ENCODE measurements at regions not wholly inside any gene's neighbourhood (a gene's known extent, or its start where the extent isn't known, plus 50 kb on each side); places are given as distances from the start of the nearest gene placed in this dataset.
"Not testable (repeated sequence)": the region's sequence is repeated elsewhere in the genome, so short reads cannot be mapped to it uniquely, and the experiment has no call there.

- DNase-seq, result no peak
Measured at GRCh38 chr12:94916663-94917062, 86.8 kb downstream of the NDUFA12 start.

GRCh38 chr12:94909663-94910062, 93.8 kb downstream of the NDUFA12 start:
- peak; percentile 36 for DNase-seq

GRCh38 chr12:94905749-94906148, 97.7 kb downstream of the NDUFA12 start:
- DNase-seq, result not testable (repeated sequence)

GRCh38 chr12:94900496-94900895, 103.0 kb downstream of the NDUFA12 start:
- DNase-seq, result no peak

GRCh38 chr12:94898388-94898787, 105.1 kb downstream of the NDUFA12 start:
- no peak for DNase-seq

- no peak for DNase-seq
Measured at GRCh38 chr12:94892544-94893267, 110.8 kb downstream of the NDUFA12 start.

GRCh38 chr12:94889445-94890210, 113.9 kb downstream of the NDUFA12 start:
- no peak for DNase-seq

- DNase-seq, result no peak
Measured at GRCh38 chr12:94879542-94879941, 124.0 kb downstream of the NDUFA12 start.

- DNase-seq, result no peak
Measured at GRCh38 chr12:94875525-94875924, 128.0 kb downstream of the NDUFA12 start.

- DNase-seq, result no peak
Measured at GRCh38 chr12:94874518-94875302, 128.8 kb downstream of the NDUFA12 start.

- DNase-seq, result no peak
Measured at GRCh38 chr12:94873734-94874517, 129.6 kb downstream of the NDUFA12 start.

GRCh38 chr12:94872971-94873733, 130.3 kb downstream of the NDUFA12 start:
- no peak for DNase-seq

GRCh38 chr12:94872671-94872970, 130.9 kb downstream of the NDUFA12 start:
- no peak for DNase-seq

GRCh38 chr12:94872007-94872653, 131.4 kb downstream of the NDUFA12 start:
- DNase-seq, result no peak

GRCh38 chr12:94870511-94870910, 133.0 kb downstream of the NDUFA12 start:
- DNase-seq, result no peak

GRCh38 chr12:94868161-94868560, 135.3 kb downstream of the NDUFA12 start:
- no peak for DNase-seq

GRCh38 chr12:94867066-94867855, 136.2 kb downstream of the NDUFA12 start:
- no peak for DNase-seq

- no peak for DNase-seq
Measured at GRCh38 chr12:94864987-94865386, 138.5 kb downstream of the NDUFA12 start.

- no peak for DNase-seq
Measured at GRCh38 chr12:94863321-94864035, 140.0 kb downstream of the NDUFA12 start.

- no peak for DNase-seq
Measured at GRCh38 chr12:94862421-94862820, 141.1 kb downstream of the NDUFA12 start.

Data from right hindlimb (tissue), 1 donor.